Activated CD4-positive, alpha-beta T cell treated with anti-CD3 and anti-CD28 coated beads, Interleukin-2, amount 10 ng/mL, durations not matched to agents 7 days and 5 days (primary cell): ENCODE measurements at regions not wholly inside any gene's neighbourhood (a gene's known extent, or its start where the extent isn't known, plus 50 kb on each side); places are given as distances from the start of the nearest gene placed in this dataset.

ENCODE experiments used
- CTCF ChIA-PET: fragments of 350-600 bp; sonication (Branson Sonifier 250); formaldehyde crosslinking; loops from one replicate; lab custom pipeline; 2021; ENCODE audit warnings: antibody characterized with exemption; lab: Charles Lee
- POLR2A ChIA-PET: fragments of 350-600 bp; sonication (Branson Sonifier 250); formaldehyde crosslinking; loops from one replicate; lab custom pipeline; 2021; ENCODE audit warnings: antibody characterized with exemption; lab: Charles Lee
- DNase-seq: peaks from one replicate; pipeline ENCODE4 v3.0.0-alpha.2; 2020
- H3K27ac Mint-ChIP-seq: one replicate; pipeline ENCODE4 v1.8.0; 2021; ENCODE audit warnings: mild to moderate bottlenecking, moderate library complexity, mixed read lengths
- H3K27me3 Mint-ChIP-seq: one replicate; pipeline ENCODE4 v1.8.0; 2021; ENCODE audit warnings: mixed read lengths
- H3K36me3 Mint-ChIP-seq: one replicate; pipeline ENCODE4 v1.8.0; 2021; ENCODE audit warnings: low read depth, mixed read lengths
- H3K4me1 Mint-ChIP-seq: one replicate; pipeline ENCODE4 v1.8.0; 2021; ENCODE audit warnings: mixed read lengths
- H3K4me3 Mint-ChIP-seq: one replicate; pipeline ENCODE4 v1.8.0; 2021; ENCODE audit warnings: mild to moderate bottlenecking, moderate library complexity, mixed read lengths
- H3K9me3 Mint-ChIP-seq: one replicate; pipeline ENCODE4 v1.8.0; 2021; ENCODE audit warnings: mixed read lengths

- H3K27ac Mint-ChIP-seq: no peak overlapping the region
- H3K4me1 Mint-ChIP-seq: no peaks in the 10 kb centered on the region
- CTCF ChIA-PET: interaction anchor here (1.4 kb wide), 1 partner anchor 11 kb away, joined by 4 read pairs; no protein-coding TSS in a partner anchor
- H3K27me3 Mint-ChIP-seq: peaks cover 13% of the 10 kb centered on the region
- H3K9me3 Mint-ChIP-seq: peaks cover 5% of the 10 kb centered on the region
- H3K4me3 Mint-ChIP-seq: no peak overlapping the region
- POLR2A ChIA-PET: no interaction called here
- H3K36me3 Mint-ChIP-seq: no peaks in the 10 kb centered on the region
- no peak for DNase-seq
Observed at GRCh38 chr12:127571578-127571977, 695.4 kb upstream of the TMEM132C start.

- Mint-ChIP-seq H3K27ac (no peak overlapping the region), H3K36me3 (no peaks in the 10 kb centered on the region), H3K4me3 (no peak overlapping the region), H3K9me3 (no peaks in the 10 kb centered on the region), H3K27me3 (peaks cover 7% of the 10 kb centered on the region), H3K4me1 (no peaks in the 10 kb centered on the region)
- ChIA-PET CTCF (no interaction called here), POLR2A (no interaction called here)
- no peak for DNase-seq
Observed at GRCh38 chr12:127579446-127579845, 687.5 kb upstream of the TMEM132C start.

GRCh38 chr12:127582074-127582473, 684.9 kb upstream of the TMEM132C start:
- CTCF ChIA-PET: no interaction called here
- DNase-seq: no peak
- Mint-ChIP-seq H3K27me3 (peaks cover 4% of the 10 kb centered on the region), H3K36me3 (no peaks in the 10 kb centered on the region), H3K9me3 (peaks cover 3% of the 10 kb centered on the region), H3K4me3 (no peak overlapping the region), H3K4me1 (no peaks in the 10 kb centered on the region), H3K27ac (no peak overlapping the region)
- POLR2A ChIA-PET: no interaction called here

- CTCF ChIA-PET: no interaction called here
- Mint-ChIP-seq H3K27me3 (no peaks in the 10 kb centered on the region), H3K9me3 (peaks cover 3% of the 10 kb centered on the region), H3K27ac (no peak overlapping the region), H3K4me3 (no peak overlapping the region), H3K36me3 (no peaks in the 10 kb centered on the region), H3K4me1 (no peaks in the 10 kb centered on the region)
- DNase-seq: no peak
- POLR2A ChIA-PET: no interaction called here
Observed at GRCh38 chr12:127583041-127583440, 683.9 kb upstream of the TMEM132C start.

GRCh38 chr12:127588249-127588648, 678.7 kb upstream of the TMEM132C start:
- Mint-ChIP-seq H3K4me1 (no peaks in the 10 kb centered on the region), H3K4me3 (no peak overlapping the region), H3K27ac (no peak overlapping the region), H3K9me3 (peaks cover 3% of the 10 kb centered on the region), H3K36me3 (no peaks in the 10 kb centered on the region), H3K27me3 (peaks cover 1% of the 10 kb centered on the region)
- CTCF ChIA-PET: no interaction called here
- POLR2A ChIA-PET: no interaction called here
- no peak for DNase-seq

GRCh38 chr12:127589541-127589940, 677.4 kb upstream of the TMEM132C start:
- POLR2A ChIA-PET: no interaction called here
- Mint-ChIP-seq H3K9me3 (peaks cover 4% of the 10 kb centered on the region), H3K4me3 (no peak overlapping the region)

GRCh38 chr12:127590868-127591267, 676.1 kb upstream of the TMEM132C start:
- CTCF ChIA-PET: no interaction called here
- POLR2A ChIA-PET: no interaction called here
- Mint-ChIP-seq H3K36me3 (no peaks in the 10 kb centered on the region), H3K4me3 (no peak overlapping the region), H3K4me1 (no peaks in the 10 kb centered on the region), H3K9me3 (peaks cover 4% of the 10 kb centered on the region), H3K27me3 (peaks cover 1% of the 10 kb centered on the region), H3K27ac (no peak overlapping the region)
- DNase-seq: no peak

More at GRCh38 chr12:127589541-127589940, 677.4 kb upstream of the TMEM132C start:
- CTCF ChIA-PET: interaction anchor here (0.6 kb wide), 1 partner anchor 1624 kb away, joined by 3 read pairs; no protein-coding TSS in a partner anchor
- no peaks in the 10 kb centered on the region for H3K36me3 Mint-ChIP-seq
- peaks cover 1% of the 10 kb centered on the region for H3K27me3 Mint-ChIP-seq
- no peaks in the 10 kb centered on the region for H3K4me1 Mint-ChIP-seq
- no peak overlapping the region for H3K27ac Mint-ChIP-seq
- no peak for DNase-seq

GRCh38 chr12:127592245-127592644, 674.7 kb upstream of the TMEM132C start:
- no peak for DNase-seq
- Mint-ChIP-seq H3K36me3 (no peaks in the 10 kb centered on the region), H3K27me3 (peaks cover 1% of the 10 kb centered on the region), H3K27ac (no peak overlapping the region), H3K4me3 (no peak overlapping the region), H3K4me1 (no peaks in the 10 kb centered on the region), H3K9me3 (peaks cover 4% of the 10 kb centered on the region)
- POLR2A ChIA-PET: no interaction called here
- CTCF ChIA-PET: no interaction called here

- Mint-ChIP-seq H3K9me3 (peaks cover 4% of the 10 kb centered on the region), H3K4me3 (no peak overlapping the region), H3K27ac (no peak overlapping the region), H3K27me3 (peaks cover 1% of the 10 kb centered on the region), H3K4me1 (no peaks in the 10 kb centered on the region), H3K36me3 (no peaks in the 10 kb centered on the region)
- ChIA-PET POLR2A (no interaction called here), CTCF (no interaction called here)
- no peak for DNase-seq
Observed at GRCh38 chr12:127594351-127594970, 672.5 kb upstream of the TMEM132C start.

- ChIA-PET CTCF (no interaction called here), POLR2A (no interaction called here)
- Mint-ChIP-seq H3K27me3 (peaks cover 1% of the 10 kb centered on the region), H3K4me3 (no peak overlapping the region), H3K9me3 (peaks cover 4% of the 10 kb centered on the region), H3K4me1 (no peaks in the 10 kb centered on the region), H3K36me3 (no peaks in the 10 kb centered on the region), H3K27ac (no peak overlapping the region)
- no peak for DNase-seq
Observed at GRCh38 chr12:127595506-127595905, 671.5 kb upstream of the TMEM132C start.

GRCh38 chr12:127596891-127597290, 670.1 kb upstream of the TMEM132C start:
- DNase-seq: no peak
- ChIA-PET POLR2A (no interaction called here), CTCF (no interaction called here)
- Mint-ChIP-seq H3K4me3 (no peak overlapping the region), H3K9me3 (peaks cover 4% of the 10 kb centered on the region), H3K36me3 (no peaks in the 10 kb centered on the region), H3K27ac (no peak overlapping the region), H3K4me1 (no peaks in the 10 kb centered on the region), H3K27me3 (no peaks in the 10 kb centered on the region)

GRCh38 chr12:127599436-127599835, 667.5 kb upstream of the TMEM132C start:
- no peak for DNase-seq
- Mint-ChIP-seq H3K4me3 (no peak overlapping the region), H3K9me3 (peaks cover 3% of the 10 kb centered on the region), H3K27me3 (no peaks in the 10 kb centered on the region), H3K27ac (no peak overlapping the region), H3K4me1 (no peaks in the 10 kb centered on the region), H3K36me3 (no peaks in the 10 kb centered on the region)
- POLR2A ChIA-PET: no interaction called here
- CTCF ChIA-PET: no interaction called here

- Mint-ChIP-seq H3K27ac (no peak overlapping the region), H3K27me3 (no peaks in the 10 kb centered on the region), H3K36me3 (no peaks in the 10 kb centered on the region), H3K4me1 (no peaks in the 10 kb centered on the region), H3K9me3 (peaks cover 5% of the 10 kb centered on the region), H3K4me3 (no peak overlapping the region)
- ChIA-PET POLR2A (no interaction called here), CTCF (no interaction called here)
- DNase-seq: no peak
Observed at GRCh38 chr12:127600211-127600610, 666.8 kb upstream of the TMEM132C start.

- H3K4me3 Mint-ChIP-seq: no peak overlapping the region
- H3K9me3 Mint-ChIP-seq: peaks cover 7% of the 10 kb centered on the region
- ChIA-PET POLR2A (no interaction called here), CTCF (no interaction called here)
- H3K27ac Mint-ChIP-seq: no peak overlapping the region
- no peaks in the 10 kb centered on the region for H3K27me3 Mint-ChIP-seq
- no peak for DNase-seq
- no peaks in the 10 kb centered on the region for H3K36me3 Mint-ChIP-seq
- H3K4me1 Mint-ChIP-seq: no peaks in the 10 kb centered on the region
Observed at GRCh38 chr12:127606476-127607015, 660.4 kb upstream of the TMEM132C start.
